ENCODE measurements at regions not wholly inside any gene's neighbourhood (a gene's known extent, or its start where the extent isn't known, plus 50 kb on each side); places are given as distances from the start of the nearest gene placed in this dataset.

DNA sequence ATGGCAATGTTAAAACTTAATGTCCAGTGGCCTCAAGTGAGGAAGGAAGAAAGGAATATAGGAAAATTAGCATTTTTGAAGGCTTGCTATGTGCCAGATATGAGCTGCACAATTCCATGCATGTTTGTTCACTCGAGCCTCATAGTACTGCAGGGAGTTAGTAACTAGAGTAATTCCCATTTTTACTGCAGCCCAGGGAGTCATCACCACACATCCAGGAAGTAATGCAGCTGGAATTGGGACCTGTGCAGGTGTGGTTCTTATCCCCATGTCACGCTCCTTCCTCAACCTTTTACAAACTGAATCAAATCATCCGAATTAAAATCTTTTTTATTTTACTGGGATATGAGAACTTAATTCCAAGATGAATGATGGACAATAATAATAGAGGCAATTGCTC, 149.5 kb upstream of the MAFB start:
- DNase-seq (ENCODE audit: low read depth in 1 of 2, low spot score in 2 of 2) = no peak
- Histone ChIP-seq H3K27ac (ENCODE audit: low read depth, low read length) (no peak overlapping the region), H2BK15ac (ENCODE audit: low read length) (no peak overlapping the region), H3K9ac (replicated peaks in 1 of 4; ENCODE audit: extremely low read depth in 1 of 4, low read depth in 3 of 4, low read length in 3 of 4) (no peak overlapping the region), H2BK5ac (ENCODE audit: low read depth, low read length) (no peak overlapping the region), H4K5ac (ENCODE audit: insufficient read length, low read depth, low read length) (no peak overlapping the region), H2AFZ (ENCODE audit: low read length) (no peak overlapping the region), H3K14ac (ENCODE audit: insufficient read length) (no peak overlapping the region), H3K4me3 (ENCODE audit: extremely low read depth in 1 of 4, insufficient read depth in 2 of 4, low read depth in 3 of 4, low read length in 4 of 4) (no peak overlapping the region), H4K20me1 (replicated peaks in 1 of 2; ENCODE audit: control insufficient read depth in 1 of 2, insufficient read depth in 2 of 2, low read length in 2 of 2) (no peaks in the 10 kb centered on the region), H2AK5ac (ENCODE audit: low read depth, low read length) (no peak overlapping the region), H4K91ac (replicated peaks; ENCODE audit: insufficient read length, low read length) (no peak overlapping the region), H3K27me3 (replicated peaks in 1 of 4; ENCODE audit: control insufficient read depth in 3 of 4, extremely low read depth in 1 of 4, insufficient read depth in 3 of 4, low read length in 3 of 4) (no peaks in the 10 kb centered on the region; a peak in 1 of 7 replicates), H3K9me3 (ENCODE audit: insufficient read depth in 2 of 2, low read depth in 1 of 2, low read length in 1 of 2) (peaks cover 0 to 3% of the 10 kb centered on the region in 2 experiments; a peak in 1 of 4 replicates), H3K79me2 (ENCODE audit: control insufficient read depth in 1 of 2, insufficient read depth in 2 of 2, low read length in 2 of 2) (no peaks in the 10 kb centered on the region), H4K8ac (ENCODE audit: extremely low read depth, insufficient read depth, low read length) (no peak overlapping the region), H3K23ac (ENCODE audit: insufficient read length) (no peak overlapping the region), H3K56ac (replicated peaks; ENCODE audit: insufficient read length, low read depth, low read length) (no peak overlapping the region), H3K36me3 (ENCODE audit: control insufficient read depth in 2 of 4, insufficient read depth in 4 of 4, low read length in 3 of 4) (no peaks in the 10 kb centered on the region), H2BK12ac (ENCODE audit: low read depth, low read length) (no peak overlapping the region), H3K4ac (replicated peaks; ENCODE audit: insufficient read length, low read depth, low read length) (no peak overlapping the region), H3K4me2 (ENCODE audit: insufficient read depth in 1 of 2, low read depth in 2 of 2, low read length in 2 of 2) (no peak overlapping the region), H2BK20ac (ENCODE audit: low read length) (no peak overlapping the region), H2BK120ac (replicated peaks; ENCODE audit: low read depth, low read length) (no peak overlapping the region), H3K4me1 (replicated peaks in 1 of 4; ENCODE audit: control insufficient read depth in 3 of 4, insufficient read depth in 4 of 4, low read length in 3 of 4) (no peaks in the 10 kb centered on the region), H3K18ac (ENCODE audit: extremely low read depth, low read length) (no peak overlapping the region), H3K79me1 (ENCODE audit: low read depth, low read length) (no peaks in the 10 kb centered on the region), H3K23me2 (ENCODE audit: low read depth, low read length) (no peaks in the 10 kb centered on the region)
- TF ChIP-seq GABPA (IDR thresholded peaks at IDR 0.05; ENCODE audit: borderline replicate concordance, insufficient read depth, low read length) (no peak), EZH2 (IDR thresholded peaks at IDR 0.05; ENCODE audit: low read depth, low read length, severe bottlenecking) (no peak), SP2 (IDR thresholded peaks at IDR 0.05; ENCODE audit: low read length) (no peak), TAF7 (optimal IDR thresholded peaks at IDR 0.05; ENCODE audit: borderline replicate concordance, low read depth, low read length) (no peak), MAFK (IDR thresholded peaks at IDR 0.05; ENCODE audit: low read depth, low read length) (no peak), KDM4A (IDR thresholded peaks at IDR 0.05; ENCODE audit: low read depth, low read length, severe bottlenecking) (no peak), CHD2 (IDR thresholded peaks at IDR 0.05; ENCODE audit: low read length) (no peak), CHD1 (IDR thresholded peaks at IDR 0.05; ENCODE audit: low read depth, low read length) (no peak), YY1 (IDR thresholded peaks at IDR 0.05; ENCODE audit: low read depth, low read length) (no peak), POLR2AphosphoS5 (IDR thresholded peaks at IDR 0.05; ENCODE audit: low read depth, low read length) (no peak)
- 84% methylated on average over 3 of the region's 3 CpGs; no CpG with 5 or more reads in 1 of the 2 experiments for WGBS, 2 experiments (ENCODE audit: extremely low coverage in 1 of 2, insufficient coverage in 1 of 2, insufficient read length in 1 of 2, insufficient replicate concordance in 2 of 2, low coverage in 1 of 2, low lambda C conversion rate in 2 of 2, missing lambda C conversion rate in 1 of 2)
- ChIA-PET CTCF (ENCODE audit: partially characterized antibody) (interaction anchor here (1.0 to 3.2 kb wide), 4 partner anchors 9 to 99 kb away, joined by 3 to 7 read pairs (median 6); no protein-coding TSS in a partner anchor), POLR2A (ENCODE audit: partially characterized antibody) (no interaction called here)
- no peak for FAIRE-seq
